ENCODE measurements at regions not wholly inside any gene's neighbourhood (a gene's known extent, or its start where the extent isn't known, plus 50 kb on each side); places are given as distances from the start of the nearest gene placed in this dataset.

GRCh38 chr5:39523821-39524220, 99.0 kb upstream of the DAB2 start:
- no peak for DNase-seq

- DNase-seq: no peak
These were observed 97.3 kb upstream of the DAB2 start for GRCh38 chr5:39521940-39522590.

- no peak for DNase-seq
These were observed 96.5 kb upstream of the DAB2 start for GRCh38 chr5:39521098-39521860.

- DNase-seq: peak; percentile 60 to 72
These were observed 95.4 kb upstream of the DAB2 start for GRCh38 chr5:39520232-39520572.

- DNase-seq: no peak
These were observed 94.9 kb upstream of the DAB2 start for GRCh38 chr5:39519566-39520231.

GRCh38 chr5:39519079-39519478, 94.3 kb upstream of the DAB2 start:
- DNase-seq: no peak

- DNase-seq: no peak
These were observed 93.7 kb upstream of the DAB2 start for GRCh38 chr5:39518516-39518915.

GRCh38 chr5:39517800-39518199, 93.0 kb upstream of the DAB2 start:
- DNase-seq: no peak

- DNase-seq: no peak
These were observed 91.1 kb upstream of the DAB2 start for GRCh38 chr5:39515881-39516280.

- no peak for DNase-seq
These were observed 88.5 kb upstream of the DAB2 start for GRCh38 chr5:39513236-39513635.

- no peak for DNase-seq
These were observed 81.4 kb upstream of the DAB2 start for GRCh38 chr5:39506211-39506610.

- no peak for DNase-seq
These were observed 81.0 kb upstream of the DAB2 start for GRCh38 chr5:39505791-39506190.

GRCh38 chr5:39505363-39505762, 80.6 kb upstream of the DAB2 start:
- no peak for DNase-seq

- no peak for DNase-seq
These were observed 78.4 kb upstream of the DAB2 start for GRCh38 chr5:39503155-39503554.

- no peak for DNase-seq
These were observed 77.9 kb upstream of the DAB2 start for GRCh38 chr5:39502704-39503103.

- peak; percentile 15 to 55 for DNase-seq
These were observed 76.6 kb upstream of the DAB2 start for GRCh38 chr5:39501397-39501796.

- DNase-seq: no peak
These were observed 75.9 kb upstream of the DAB2 start for GRCh38 chr5:39500551-39501175.

GRCh38 chr5:39498278-39498952, 73.6 kb upstream of the DAB2 start:
- no peak for DNase-seq

- no peak for DNase-seq
These were observed 72.5 kb upstream of the DAB2 start for GRCh38 chr5:39497322-39497721.

GRCh38 chr5:39495227-39495626, 70.4 kb upstream of the DAB2 start:
- no peak for DNase-seq

- no peak for DNase-seq
These were observed 69.8 kb upstream of the DAB2 start for GRCh38 chr5:39494534-39494933.

GRCh38 chr5:39494107-39494510, 69.3 kb upstream of the DAB2 start:
- DNase-seq: no peak

GRCh38 chr5:39491210-39491609, 66.4 kb upstream of the DAB2 start:
- DNase-seq: no peak
